ENCODE measurements at regions not wholly inside any gene's neighbourhood (a gene's known extent, or its start where the extent isn't known, plus 50 kb on each side); places are given as distances from the start of the nearest gene placed in this dataset.

DNA sequence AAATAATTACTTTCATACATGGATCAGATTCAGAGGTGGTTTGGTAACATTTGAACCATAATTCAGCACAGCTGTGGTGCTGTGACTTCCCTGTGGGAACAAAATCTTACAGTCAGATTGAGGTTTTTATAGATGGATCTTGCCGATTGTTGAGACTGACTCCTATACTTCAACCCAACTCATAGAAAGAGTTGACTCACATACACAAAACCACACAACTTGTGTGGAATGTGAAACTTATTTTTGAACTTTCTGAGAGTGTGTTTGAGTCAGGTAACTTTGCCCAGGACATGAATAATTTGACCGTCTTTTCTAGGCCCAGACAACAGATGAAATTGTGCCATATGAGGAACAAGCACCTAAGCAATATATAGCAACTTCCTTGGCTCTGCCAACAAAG is 1152.4 kb upstream of the AMELY start:
- Histone ChIP-seq H3K9me3 (no peaks in the 10 kb centered on the region), H3K4me1 (no peaks in the 10 kb centered on the region), H3K36me3 (no peaks in the 10 kb centered on the region), H3K4me3 (no peak overlapping the region), H3K27me3 (no peaks in the 10 kb centered on the region), H3K27ac (no peak overlapping the region)
- no peak for DNase-seq
- 80% methylated on average over 1 of the region's 2 CpGs; no CpG with 5 or more reads in 1 of the 2 donors for WGBS, 2 donors
- TF ChIP-seq CTCF (IDR thresholded peaks at IDR 0.05) (no peak), POLR2A (IDR thresholded peaks at IDR 0.05) (no peak), POLR2AphosphoS5 (IDR thresholded peaks at IDR 0.05) (no peak), EP300 (IDR thresholded peaks at IDR 0.05) (no peak)
- ATAC-seq (ENCODE audit: low FRiP score in 2 of 2), result no peak

DNA sequence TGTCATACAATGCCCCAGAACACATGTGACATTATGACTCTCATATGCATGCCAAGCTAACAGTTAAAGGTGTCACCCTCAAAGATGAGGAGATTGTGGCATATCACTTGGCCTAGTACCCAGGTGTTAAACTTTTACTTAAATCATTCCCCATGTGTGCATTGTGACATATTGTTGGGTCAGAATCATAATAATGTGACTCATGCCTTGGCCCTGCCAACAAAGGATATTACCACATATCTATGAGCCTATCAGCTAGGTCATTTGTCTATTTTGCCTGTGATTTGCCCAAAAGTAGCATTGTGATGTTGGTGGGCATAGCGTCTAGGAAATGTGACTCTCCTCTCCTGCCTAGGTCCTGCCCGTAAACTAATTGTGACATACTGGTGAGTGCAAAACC is 1147.1 kb upstream of the AMELY start:
- H3K4me3 ChIP-seq, result no peak overlapping the region
- H3K9me3 ChIP-seq, result no peaks in the 10 kb centered on the region
- H3K27me3 ChIP-seq, result no peaks in the 10 kb centered on the region
- 100% methylated on average over 2 of the region's 2 CpGs; no CpG with 5 or more reads in 1 of the 2 donors for WGBS, 2 donors
- DNase-seq (no peak), ATAC-seq (ENCODE audit: low FRiP score in 2 of 2) (no peak)
- H3K36me3 ChIP-seq, result no peaks in the 10 kb centered on the region
- no peaks in the 10 kb centered on the region for H3K4me1 ChIP-seq
- no peak overlapping the region for H3K27ac ChIP-seq
- TF ChIP-seq EP300 (IDR thresholded peaks at IDR 0.05), result no peak
- no peak for TF ChIP-seq POLR2AphosphoS5 (IDR thresholded peaks at IDR 0.05)
- no peak for TF ChIP-seq CTCF (IDR thresholded peaks at IDR 0.05)
- no peak for TF ChIP-seq POLR2A (IDR thresholded peaks at IDR 0.05)

GRCh38 chrY:8051340-8051739 is 1139.8 kb upstream of the AMELY start:
- ATAC-seq (ENCODE audit: low FRiP score in 2 of 2), result no peak
- no peaks in the 10 kb centered on the region for H3K36me3 ChIP-seq
- WGBS, 2 donors, result 100% methylated on average over 1 of the region's 1 CpG; no CpG with 5 or more reads in 1 of the 2 donors

GRCh38 chrY:8041238-8041637 is 1129.7 kb upstream of the AMELY start:
- 88% methylated on average over 1 of the region's 1 CpG; no CpG with 5 or more reads in 1 of the 2 donors for WGBS, 2 donors
- DNase-seq (no peak), ATAC-seq (ENCODE audit: low FRiP score in 2 of 2) (no peak)
- no peak for TF ChIP-seq EP300 (IDR thresholded peaks at IDR 0.05)
- TF ChIP-seq POLR2AphosphoS5 (IDR thresholded peaks at IDR 0.05), result no peak
- no peak for TF ChIP-seq CTCF (IDR thresholded peaks at IDR 0.05)
- TF ChIP-seq POLR2A (IDR thresholded peaks at IDR 0.05), result no peak
- Histone ChIP-seq H3K4me1 (no peaks in the 10 kb centered on the region), H3K9me3 (no peaks in the 10 kb centered on the region), H3K36me3 (no peaks in the 10 kb centered on the region), H3K4me3 (no peak overlapping the region), H3K27me3 (no peaks in the 10 kb centered on the region), H3K27ac (no peak overlapping the region)

More at GRCh38 chrY:8051340-8051739, 1139.8 kb upstream of the AMELY start:
- DNase-seq, result no peak
- Histone ChIP-seq H3K4me3 (no peak overlapping the region), H3K4me1 (no peaks in the 10 kb centered on the region), H3K27me3 (no peaks in the 10 kb centered on the region), H3K27ac (no peak overlapping the region), H3K9me3 (no peaks in the 10 kb centered on the region)
- no peak for TF ChIP-seq EP300 (IDR thresholded peaks at IDR 0.05)
- TF ChIP-seq POLR2AphosphoS5 (IDR thresholded peaks at IDR 0.05), result no peak

DNA sequence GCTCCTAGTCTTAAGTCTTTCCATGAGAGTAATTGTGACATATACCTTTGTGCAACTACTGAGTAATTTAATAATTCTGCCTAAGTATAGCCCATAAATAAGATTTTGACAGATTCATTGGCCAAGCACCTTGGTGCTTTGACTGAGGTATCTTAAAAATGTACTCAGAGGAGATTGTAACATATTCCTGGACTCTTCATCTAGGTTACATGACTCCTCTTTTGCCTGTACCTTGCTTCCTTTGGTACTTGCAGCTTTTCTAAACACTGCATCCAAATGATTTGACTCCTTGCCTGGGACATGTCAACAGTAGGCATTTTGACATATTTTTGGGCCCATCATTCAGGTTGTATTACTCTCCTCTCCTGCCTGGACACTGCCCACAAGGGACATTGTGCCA is 1125.0 kb upstream of the AMELY start:
- no peak for TF ChIP-seq POLR2AphosphoS5 (IDR thresholded peaks at IDR 0.05)
- TF ChIP-seq POLR2A (IDR thresholded peaks at IDR 0.05), result no peak
- no peak for TF ChIP-seq EP300 (IDR thresholded peaks at IDR 0.05)
- TF ChIP-seq CTCF (IDR thresholded peaks at IDR 0.05), result no peak
- H3K9me3 ChIP-seq, result no peaks in the 10 kb centered on the region
- no peak overlapping the region for H3K4me3 ChIP-seq
- no peaks in the 10 kb centered on the region for H3K36me3 ChIP-seq
- no peaks in the 10 kb centered on the region for H3K27me3 ChIP-seq
- DNase-seq (no peak), ATAC-seq (ENCODE audit: low FRiP score in 2 of 2) (no peak)
- H3K4me1 ChIP-seq, result no peaks in the 10 kb centered on the region
- H3K27ac ChIP-seq, result no peak overlapping the region

Measured in upper lobe of left lung (tissue), 6 donors.